HL-60 (cell line): ENCODE measurements at regions not wholly inside any gene's neighbourhood (a gene's known extent, or its start where the extent isn't known, plus 50 kb on each side); places are given as distances from the start of the nearest gene placed in this dataset.

Experiments used
- DNase-seq, 2 experiments: peaks; one replicate each; pipeline ENCODE4 v3.0.0-alpha.2; 2010 to 2020; ENCODE audit warnings: low read depth in 1 of 2, low spot score in 1 of 2
- H3K27ac ChIP-seq: fragments of 250-450 bp; sonication (Bioruptor Pico); replicated peaks from 2 replicates; pipeline ENCODE4 v1.5.1; 2020; ENCODE audit warnings: mild to moderate bottlenecking, moderate library complexity
- H3K27me3 ChIP-seq: fragments of 250-450 bp; sonication (Bioruptor Pico); 2 replicates; pipeline ENCODE4 v1.5.1; 2021; ENCODE audit warnings: mild to moderate bottlenecking, moderate library complexity; ENCODE audit not compliant: insufficient read depth, poor library complexity, severe bottlenecking
- H3K4me3 ChIP-seq: replicated peaks from 2 replicates; pipeline ENCODE4 v1.5.1; 2011; ENCODE audit warnings: mild to moderate bottlenecking, control low read depth, low read length; ENCODE audit not compliant: insufficient read depth
- GABPA ChIP-seq: IDR thresholded peaks from 2 replicates; pipeline ENCODE4 v1.6.1; 2012; ENCODE audit warnings: low read depth
- POLR2AphosphoS5 ChIP-seq: IDR thresholded peaks from 2 replicates; pipeline ENCODE4 v1.6.1; 2012; ENCODE audit warnings: low read depth
- SPI1 ChIP-seq: IDR thresholded peaks from 2 replicates; pipeline ENCODE4 v1.6.1; 2012; ENCODE audit warnings: low read depth, mild to moderate bottlenecking, borderline replicate concordance
- TF ChIP-seq, protein P1 (sequence below): IDR thresholded peaks from 2 replicates; pipeline ENCODE4 v1.6.1; 2012; ENCODE audit warnings: low read depth; ENCODE audit not compliant: insufficient replicate concordance
- TF ChIP-seq, protein P2 (sequence below): IDR thresholded peaks from one replicate; pipeline ENCODE4 v1.5.1; 2011; ENCODE audit warnings: low read length, control low read depth, inconsistent platforms; ENCODE audit not compliant: insufficient read depth

DNA sequence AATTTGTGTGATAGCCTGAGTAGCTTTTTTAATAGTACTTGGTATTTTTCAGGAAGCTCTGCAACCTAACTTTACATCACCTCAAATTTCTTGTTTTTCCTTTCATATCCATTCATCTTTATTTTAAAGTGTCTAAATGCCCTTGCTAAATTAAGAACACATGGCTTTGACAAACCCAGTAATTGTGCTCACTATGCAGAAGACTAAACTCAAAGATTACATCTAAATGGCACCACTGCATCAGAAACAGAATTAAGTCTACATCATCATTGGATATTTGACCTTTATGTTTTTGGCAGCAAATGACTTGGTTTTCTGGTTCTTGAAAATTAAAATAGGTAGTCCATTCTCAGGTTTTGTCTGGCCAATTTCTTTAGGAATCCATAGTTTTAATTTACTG, 69.6 kb upstream of the HDGFL1 start:
- no peak for DNase-seq
- no peak overlapping the region for H3K27ac ChIP-seq
- TF ChIP-seq SPI1 (no peak), GABPA (no peak), POLR2AphosphoS5 (no peak)
- TF ChIP-seq, protein P1, sequence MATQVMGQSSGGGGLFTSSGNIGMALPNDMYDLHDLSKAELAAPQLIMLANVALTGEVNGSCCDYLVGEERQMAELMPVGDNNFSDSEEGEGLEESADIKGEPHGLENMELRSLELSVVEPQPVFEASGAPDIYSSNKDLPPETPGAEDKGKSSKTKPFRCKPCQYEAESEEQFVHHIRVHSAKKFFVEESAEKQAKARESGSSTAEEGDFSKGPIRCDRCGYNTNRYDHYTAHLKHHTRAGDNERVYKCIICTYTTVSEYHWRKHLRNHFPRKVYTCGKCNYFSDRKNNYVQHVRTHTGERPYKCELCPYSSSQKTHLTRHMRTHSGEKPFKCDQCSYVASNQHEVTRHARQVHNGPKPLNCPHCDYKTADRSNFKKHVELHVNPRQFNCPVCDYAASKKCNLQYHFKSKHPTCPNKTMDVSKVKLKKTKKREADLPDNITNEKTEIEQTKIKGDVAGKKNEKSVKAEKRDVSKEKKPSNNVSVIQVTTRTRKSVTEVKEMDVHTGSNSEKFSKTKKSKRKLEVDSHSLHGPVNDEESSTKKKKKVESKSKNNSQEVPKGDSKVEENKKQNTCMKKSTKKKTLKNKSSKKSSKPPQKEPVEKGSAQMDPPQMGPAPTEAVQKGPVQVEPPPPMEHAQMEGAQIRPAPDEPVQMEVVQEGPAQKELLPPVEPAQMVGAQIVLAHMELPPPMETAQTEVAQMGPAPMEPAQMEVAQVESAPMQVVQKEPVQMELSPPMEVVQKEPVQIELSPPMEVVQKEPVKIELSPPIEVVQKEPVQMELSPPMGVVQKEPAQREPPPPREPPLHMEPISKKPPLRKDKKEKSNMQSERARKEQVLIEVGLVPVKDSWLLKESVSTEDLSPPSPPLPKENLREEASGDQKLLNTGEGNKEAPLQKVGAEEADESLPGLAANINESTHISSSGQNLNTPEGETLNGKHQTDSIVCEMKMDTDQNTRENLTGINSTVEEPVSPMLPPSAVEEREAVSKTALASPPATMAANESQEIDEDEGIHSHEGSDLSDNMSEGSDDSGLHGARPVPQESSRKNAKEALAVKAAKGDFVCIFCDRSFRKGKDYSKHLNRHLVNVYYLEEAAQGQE = no peak
- no peak overlapping the region for H3K4me3 ChIP-seq
- no peaks in the 10 kb centered on the region for H3K27me3 ChIP-seq

GRCh38 chr6:22506496-22506895, 62.9 kb upstream of the HDGFL1 start:
- DNase-seq = no peak
- Histone ChIP-seq H3K27me3 (no peaks in the 10 kb centered on the region), H3K4me3 (no peak overlapping the region), H3K27ac (no peak overlapping the region)
- TF ChIP-seq GABPA (no peak), POLR2AphosphoS5 (no peak), SPI1 (no peak)
- TF ChIP-seq, protein P2, sequence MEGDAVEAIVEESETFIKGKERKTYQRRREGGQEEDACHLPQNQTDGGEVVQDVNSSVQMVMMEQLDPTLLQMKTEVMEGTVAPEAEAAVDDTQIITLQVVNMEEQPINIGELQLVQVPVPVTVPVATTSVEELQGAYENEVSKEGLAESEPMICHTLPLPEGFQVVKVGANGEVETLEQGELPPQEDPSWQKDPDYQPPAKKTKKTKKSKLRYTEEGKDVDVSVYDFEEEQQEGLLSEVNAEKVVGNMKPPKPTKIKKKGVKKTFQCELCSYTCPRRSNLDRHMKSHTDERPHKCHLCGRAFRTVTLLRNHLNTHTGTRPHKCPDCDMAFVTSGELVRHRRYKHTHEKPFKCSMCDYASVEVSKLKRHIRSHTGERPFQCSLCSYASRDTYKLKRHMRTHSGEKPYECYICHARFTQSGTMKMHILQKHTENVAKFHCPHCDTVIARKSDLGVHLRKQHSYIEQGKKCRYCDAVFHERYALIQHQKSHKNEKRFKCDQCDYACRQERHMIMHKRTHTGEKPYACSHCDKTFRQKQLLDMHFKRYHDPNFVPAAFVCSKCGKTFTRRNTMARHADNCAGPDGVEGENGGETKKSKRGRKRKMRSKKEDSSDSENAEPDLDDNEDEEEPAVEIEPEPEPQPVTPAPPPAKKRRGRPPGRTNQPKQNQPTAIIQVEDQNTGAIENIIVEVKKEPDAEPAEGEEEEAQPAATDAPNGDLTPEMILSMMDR = no peak
- TF ChIP-seq, protein P1 = no peak

DNA sequence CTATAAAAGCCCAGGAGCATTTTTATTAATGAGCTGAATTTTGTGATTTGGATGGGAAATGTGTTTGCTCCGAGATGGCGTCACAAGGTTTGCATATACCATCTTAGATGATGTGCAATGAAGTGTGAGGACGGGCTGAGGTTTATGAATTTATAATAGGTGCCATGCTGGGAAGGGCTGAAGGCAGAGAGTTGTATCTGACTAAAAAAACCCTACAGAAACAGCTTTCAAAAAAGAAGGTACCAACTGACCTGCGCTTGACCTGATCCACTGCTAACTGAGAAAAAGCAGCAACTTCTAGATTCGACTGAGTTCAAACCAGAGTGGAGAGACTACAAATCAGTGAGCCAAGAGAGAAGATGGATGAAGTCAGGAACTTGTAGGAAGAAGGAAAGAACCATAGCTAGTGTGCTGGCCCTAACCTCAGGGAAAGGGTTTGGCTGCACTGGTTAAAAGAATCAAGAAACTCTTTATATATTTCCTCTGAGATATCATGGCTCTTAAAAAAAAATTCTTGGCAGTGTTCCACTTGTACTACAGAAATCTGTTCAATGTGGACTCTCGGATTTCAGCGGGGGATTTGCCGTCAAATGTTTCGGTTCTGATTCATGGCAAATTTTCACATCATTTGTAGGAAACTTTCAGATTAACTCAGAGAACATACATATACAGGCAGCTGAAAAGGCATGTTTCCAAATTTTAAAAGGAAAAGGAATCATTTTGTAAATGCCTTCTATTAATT, 56.5 kb upstream of the HDGFL1 start:
- no peak overlapping the region for H3K4me3 ChIP-seq
- no peak for DNase-seq
- TF ChIP-seq, protein P1 = no peak
- no peak for TF ChIP-seq POLR2AphosphoS5
- TF ChIP-seq SPI1 = no peak
- TF ChIP-seq GABPA = no peak
- TF ChIP-seq, protein P2 = no peak
- H3K27ac ChIP-seq = no peak overlapping the region
- no peaks in the 10 kb centered on the region for H3K27me3 ChIP-seq
